ENCODE measurements at regions not wholly inside any gene's neighbourhood (a gene's known extent, or its start where the extent isn't known, plus 50 kb on each side); places are given as distances from the start of the nearest gene placed in this dataset.

DNA sequence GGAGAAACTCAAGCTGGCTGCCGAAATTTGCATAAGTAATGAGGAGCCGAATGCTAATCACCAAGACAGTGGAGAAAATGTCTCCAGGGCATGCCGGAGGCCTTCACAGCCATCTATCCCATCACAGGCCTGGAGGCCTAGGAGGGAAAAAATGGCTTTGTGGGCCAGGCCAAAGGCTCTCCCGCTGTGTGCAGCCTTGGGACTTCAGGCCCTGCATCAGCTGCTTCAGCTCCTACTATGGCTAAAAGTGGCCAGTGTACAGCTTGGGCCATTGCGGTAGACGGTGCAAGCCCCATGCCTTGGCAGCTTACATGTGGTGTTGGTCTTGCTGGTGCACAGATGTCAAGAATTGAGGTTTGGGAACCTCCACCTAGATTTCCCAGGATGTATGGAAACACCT, 162.6 kb upstream of the FAM47A start:
- TF ChIP-seq POLR2A (IDR thresholded peaks at IDR 0.05; ENCODE audit: low read depth, low read length) (no peak), EZH2 (IDR thresholded peaks at IDR 0.05; ENCODE audit: borderline replicate concordance, low read depth, low read length, severe bottlenecking) (no peak), JUN (IDR thresholded peaks at IDR 0.05; ENCODE audit: borderline replicate concordance, insufficient read depth, insufficient read length, low read depth) (no peak), POLR2AphosphoS5 (IDR thresholded peaks at IDR 0.05; ENCODE audit: insufficient read depth, low read depth, low read length) (no peak), MAX (IDR thresholded peaks at IDR 0.05; ENCODE audit: insufficient read depth, insufficient read length) (no peak)
- TF ChIP-seq, protein P1, sequence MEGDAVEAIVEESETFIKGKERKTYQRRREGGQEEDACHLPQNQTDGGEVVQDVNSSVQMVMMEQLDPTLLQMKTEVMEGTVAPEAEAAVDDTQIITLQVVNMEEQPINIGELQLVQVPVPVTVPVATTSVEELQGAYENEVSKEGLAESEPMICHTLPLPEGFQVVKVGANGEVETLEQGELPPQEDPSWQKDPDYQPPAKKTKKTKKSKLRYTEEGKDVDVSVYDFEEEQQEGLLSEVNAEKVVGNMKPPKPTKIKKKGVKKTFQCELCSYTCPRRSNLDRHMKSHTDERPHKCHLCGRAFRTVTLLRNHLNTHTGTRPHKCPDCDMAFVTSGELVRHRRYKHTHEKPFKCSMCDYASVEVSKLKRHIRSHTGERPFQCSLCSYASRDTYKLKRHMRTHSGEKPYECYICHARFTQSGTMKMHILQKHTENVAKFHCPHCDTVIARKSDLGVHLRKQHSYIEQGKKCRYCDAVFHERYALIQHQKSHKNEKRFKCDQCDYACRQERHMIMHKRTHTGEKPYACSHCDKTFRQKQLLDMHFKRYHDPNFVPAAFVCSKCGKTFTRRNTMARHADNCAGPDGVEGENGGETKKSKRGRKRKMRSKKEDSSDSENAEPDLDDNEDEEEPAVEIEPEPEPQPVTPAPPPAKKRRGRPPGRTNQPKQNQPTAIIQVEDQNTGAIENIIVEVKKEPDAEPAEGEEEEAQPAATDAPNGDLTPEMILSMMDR (IDR thresholded peaks at IDR 0.05; ENCODE audit: extremely low read depth in 1 of 2, insufficient read depth in 1 of 2, low read depth in 1 of 2, low read length in 2 of 2), result no peak

All from endothelial cell of umbilical vein (primary cell).